Breast epithelium (tissue), 3 donors: ENCODE measurements at regions not wholly inside any gene's neighbourhood (a gene's known extent, or its start where the extent isn't known, plus 50 kb on each side); places are given as distances from the start of the nearest gene placed in this dataset.

Experiments used
- POLR2A ChIP-seq: fragments of 450-650 bp; IDR thresholded peaks from one replicate; pipeline ENCODE4 v1.6.1; 2016; ENCODE audit warnings: antibody characterized with exemption, mild to moderate bottlenecking, moderate library complexity
- TF ChIP-seq, protein P1 (sequence below), 3 donors: fragments of 450-650 bp; IDR thresholded peaks; one replicate each; pipeline ENCODE4 v1.5.1; 2016 to 2017; ENCODE audit warnings: antibody characterized with exemption in 3 of 3, mild to moderate bottlenecking in 3 of 3, moderate library complexity in 3 of 3

DNA sequence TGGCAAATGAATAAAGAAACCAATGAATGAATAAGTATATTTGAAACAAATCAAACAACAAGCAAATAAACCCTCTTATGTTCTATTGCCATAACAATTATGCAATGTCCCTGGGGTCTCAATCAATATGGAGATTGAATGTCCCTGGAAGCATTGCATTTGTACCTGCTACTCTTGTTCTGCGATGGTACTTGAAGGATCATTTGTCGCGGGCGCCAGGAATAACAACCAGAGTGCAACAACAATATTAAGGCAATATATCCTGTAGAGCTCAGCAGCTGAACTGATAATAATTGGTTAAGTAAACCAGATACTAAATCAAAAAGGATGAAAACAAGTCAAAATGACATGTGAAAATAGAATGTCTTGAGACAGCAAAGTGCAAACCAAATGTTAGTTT, 1001.9 kb upstream of the NUDT12 start:
- no peak for TF ChIP-seq POLR2A
- TF ChIP-seq, protein P1, sequence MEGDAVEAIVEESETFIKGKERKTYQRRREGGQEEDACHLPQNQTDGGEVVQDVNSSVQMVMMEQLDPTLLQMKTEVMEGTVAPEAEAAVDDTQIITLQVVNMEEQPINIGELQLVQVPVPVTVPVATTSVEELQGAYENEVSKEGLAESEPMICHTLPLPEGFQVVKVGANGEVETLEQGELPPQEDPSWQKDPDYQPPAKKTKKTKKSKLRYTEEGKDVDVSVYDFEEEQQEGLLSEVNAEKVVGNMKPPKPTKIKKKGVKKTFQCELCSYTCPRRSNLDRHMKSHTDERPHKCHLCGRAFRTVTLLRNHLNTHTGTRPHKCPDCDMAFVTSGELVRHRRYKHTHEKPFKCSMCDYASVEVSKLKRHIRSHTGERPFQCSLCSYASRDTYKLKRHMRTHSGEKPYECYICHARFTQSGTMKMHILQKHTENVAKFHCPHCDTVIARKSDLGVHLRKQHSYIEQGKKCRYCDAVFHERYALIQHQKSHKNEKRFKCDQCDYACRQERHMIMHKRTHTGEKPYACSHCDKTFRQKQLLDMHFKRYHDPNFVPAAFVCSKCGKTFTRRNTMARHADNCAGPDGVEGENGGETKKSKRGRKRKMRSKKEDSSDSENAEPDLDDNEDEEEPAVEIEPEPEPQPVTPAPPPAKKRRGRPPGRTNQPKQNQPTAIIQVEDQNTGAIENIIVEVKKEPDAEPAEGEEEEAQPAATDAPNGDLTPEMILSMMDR (IDR thresholded peaks at IDR 0.05): no peak
